H1 (cell line): ENCODE measurements at regions not wholly inside any gene's neighbourhood (a gene's known extent, or its start where the extent isn't known, plus 50 kb on each side); places are given as distances from the start of the nearest gene placed in this dataset.
"Not testable (repeated sequence)": the region's sequence is repeated elsewhere in the genome, so short reads cannot be mapped to it uniquely, and the experiment has no call there.

Source experiments
- CBX5 ChIP-seq: fragments of 300-800, 300-1000 bp; sonication (generic); IDR thresholded peaks from 2 replicates; pipeline ENCODE4 v1.7.1; 2016; ENCODE audit warnings: antibody characterized with exemption, low read length, low read depth
- CEBPB ChIP-seq: IDR thresholded peaks from 2 replicates; pipeline ENCODE4 v1.6.1; 2012; ENCODE audit warnings: low read depth, low read length
- CHD2 ChIP-seq: IDR thresholded peaks from 2 replicates; pipeline ENCODE4 v1.6.1; 2012; ENCODE audit warnings: low read length, improper control_type of control experiment
- CTCF ChIP-seq, 3 experiments: IDR thresholded peaks; 1 replicate in 2 of 3; 2 replicates in 1 of 3; pipeline versions ENCODE4 v1.5.1 to v1.6.1; 2011; ENCODE audit warnings: low read length in 3 of 3, mild to moderate bottlenecking in 3 of 3, inconsistent platforms in 2 of 3, low read depth in 1 of 3, moderate library complexity in 1 of 3; ENCODE audit not compliant: insufficient read depth in 1 of 3; ENCODE audit errors: control extremely low read depth in 1 of 3
- EP300 ChIP-seq, 2 experiments: IDR thresholded peaks; 1 replicate in 1 of 2; 2 replicates in 1 of 2; pipeline ENCODE4 v1.6.1; 2011 to 2012; ENCODE audit warnings: low read depth in 2 of 2, low read length in 2 of 2, mild to moderate bottlenecking in 2 of 2, borderline replicate concordance in 1 of 2, inconsistent platforms in 1 of 2, moderate library complexity in 1 of 2
- EZH2 ChIP-seq: fragments of 200-600 bp; sonication (generic); IDR thresholded peaks from 2 replicates; pipeline ENCODE4 v1.7.1; 2012; ENCODE audit warnings: low read depth, mild to moderate bottlenecking, moderate library complexity, low read length, inconsistent platforms; ENCODE audit not compliant: severe bottlenecking
- KDM1A ChIP-seq: fragments of 200-600, 300-600 bp; sonication (generic); IDR thresholded peaks from 2 replicates; pipeline ENCODE4 v1.7.1; 2016; ENCODE audit warnings: mild to moderate bottlenecking, low read length, borderline replicate concordance
- POLR2A ChIP-seq, 2 experiments: IDR thresholded peaks; 1 replicate in 1 of 2; 2 replicates in 1 of 2; pipeline ENCODE4 v1.6.1; 2011; ENCODE audit warnings: low read depth in 2 of 2, low read length in 2 of 2, mild to moderate bottlenecking in 2 of 2; ENCODE audit errors: control extremely low read depth in 1 of 2
- SIN3A ChIP-seq, 2 experiments: IDR thresholded peaks in 1 of 2; conservative IDR thresholded peaks in 1 of 2; 2 replicates each; pipeline ENCODE4 v1.6.1; 2011 to 2012; ENCODE audit warnings: low read length in 2 of 2, improper control_type of control experiment in 1 of 2, low read depth in 1 of 2, mild to moderate bottlenecking in 1 of 2
- TAF7 ChIP-seq: optimal IDR thresholded peaks from 2 replicates; pipeline ENCODE3; 2011; ENCODE audit warnings: low read depth, mild to moderate bottlenecking, inconsistent platforms, low read length, moderate library complexity, borderline replicate concordance
- USF2 ChIP-seq: IDR thresholded peaks from 2 replicates; pipeline ENCODE4 v1.6.1; 2011; ENCODE audit warnings: low read length, improper control_type of control experiment

GRCh38 chr6:10311546-10312405, 103.1 kb downstream of the TFAP2A start:
- not testable (repeated sequence) for TF ChIP-seq CTCF (IDR thresholded peaks at IDR 0.05; ENCODE audit: control extremely low read depth in 1 of 3, insufficient read depth in 1 of 3, low read depth in 1 of 3, low read length in 3 of 3); POLR2A (IDR thresholded peaks at IDR 0.05; ENCODE audit: control extremely low read depth in 1 of 2, low read depth in 2 of 2, low read length in 2 of 2); KDM1A; SIN3A (conservative IDR thresholded peaks at IDR 0.05 in 1 of 2, IDR thresholded peaks at IDR 0.05 in 1 of 2; ENCODE audit: low read depth in 1 of 2, low read length in 2 of 2); CBX5; USF2; EZH2; TAF7; CEBPB; CHD2; EP300 (IDR thresholded peaks at IDR 0.05; ENCODE audit: borderline replicate concordance in 1 of 2, low read depth in 2 of 2, low read length in 2 of 2)
